ENCODE measurements at regions not wholly inside any gene's neighbourhood (a gene's known extent, or its start where the extent isn't known, plus 50 kb on each side); places are given as distances from the start of the nearest gene placed in this dataset.

GRCh38 chr10:130899856-130900255 is 411.7 kb downstream of the TCERG1L start:
- dilution Hi-C loops (cut with MboI; ENCODE audit: extremely low pct_ligation_motif_present, low sequenced_read_pairs): no loop called here
- H3K27ac ChIP-seq (ENCODE audit: control insufficient read depth, insufficient read depth, low read length): no peak overlapping the region
- no peak for TF ChIP-seq CTCF (optimal IDR thresholded peaks at IDR 0.05 in 1 of 3, IDR thresholded peaks at IDR 0.05 in 1 of 3, conservative IDR thresholded peaks at IDR 0.05 in 1 of 3; ENCODE audit: extremely low read depth in 1 of 3, insufficient read depth in 2 of 3, low read length in 3 of 3)
- TF ChIP-seq EZH2 (IDR thresholded peaks at IDR 0.05; ENCODE audit: low read length): no peak

GRCh38 chr10:130900441-130901160 is 410.9 kb downstream of the TCERG1L start:
- no peaks in the 10 kb centered on the region for H3K79me2 ChIP-seq (ENCODE audit: control insufficient read depth, insufficient read depth, low read length)
- H3K9me3 ChIP-seq (ENCODE audit: control insufficient read depth, low read depth, low read length): peaks cover 19% of the 10 kb centered on the region
- FAIRE-seq: no peak
- H3K9me1 ChIP-seq (ENCODE audit: control insufficient read depth, extremely low read depth, insufficient read depth, low read length): no peaks in the 10 kb centered on the region
- H3K27me3 ChIP-seq (ENCODE audit: control insufficient read depth, extremely low read depth, insufficient read depth, low read length): no peaks in the 10 kb centered on the region
- H3K27ac ChIP-seq (ENCODE audit: control insufficient read depth, insufficient read depth, low read length): no peak overlapping the region
- H3K9ac ChIP-seq (ENCODE audit: control insufficient read depth, extremely low read depth, insufficient read depth, low read length): no peak overlapping the region
- H3K4me1 ChIP-seq (ENCODE audit: control insufficient read depth, extremely low read depth, insufficient read depth, low read length): no peaks in the 10 kb centered on the region
- TF ChIP-seq CTCF (optimal IDR thresholded peaks at IDR 0.05 in 1 of 3, IDR thresholded peaks at IDR 0.05 in 1 of 3, conservative IDR thresholded peaks at IDR 0.05 in 1 of 3; ENCODE audit: extremely low read depth in 1 of 3, insufficient read depth in 2 of 3, low read length in 3 of 3): no peak
- DNase-seq (ENCODE audit: low read depth, low spot score): no peak
- no peak overlapping the region for H2AFZ ChIP-seq (ENCODE audit: control insufficient read depth, low read length)
- H3K36me3 ChIP-seq (ENCODE audit: control insufficient read depth in 2 of 2, extremely low read depth in 1 of 2, insufficient read depth in 2 of 2, low read length in 2 of 2): no peaks in the 10 kb centered on the region
- H3K4me3 ChIP-seq (ENCODE audit: control insufficient read depth in 2 of 3, extremely low read depth in 1 of 3, insufficient read depth in 2 of 3, low read depth in 1 of 3, low read length in 3 of 3): no peak overlapping the region
- no peaks in the 10 kb centered on the region for H4K20me1 ChIP-seq (ENCODE audit: control insufficient read depth, extremely low read depth, insufficient read depth, low read length)
- H3K4me2 ChIP-seq (ENCODE audit: control insufficient read depth, extremely low read depth, insufficient read depth, low read depth, low read length): no peak overlapping the region
- dilution Hi-C loops (cut with MboI; ENCODE audit: extremely low pct_ligation_motif_present, low sequenced_read_pairs): no loop called here

More at GRCh38 chr10:130899856-130900255, 411.7 kb downstream of the TCERG1L start:
- FAIRE-seq: no peak
- no peaks in the 10 kb centered on the region for H3K4me1 ChIP-seq (ENCODE audit: control insufficient read depth, extremely low read depth, insufficient read depth, low read length)
- H4K20me1 ChIP-seq (ENCODE audit: control insufficient read depth, extremely low read depth, insufficient read depth, low read length): no peaks in the 10 kb centered on the region
- H3K9ac ChIP-seq (ENCODE audit: control insufficient read depth, extremely low read depth, insufficient read depth, low read length): no peak overlapping the region
- H3K9me1 ChIP-seq (ENCODE audit: control insufficient read depth, extremely low read depth, insufficient read depth, low read length): no peaks in the 10 kb centered on the region
- no peaks in the 10 kb centered on the region for H3K27me3 ChIP-seq (ENCODE audit: control insufficient read depth, extremely low read depth, insufficient read depth, low read length)
- DNase-seq (ENCODE audit: low read depth, low spot score): no peak
- no peak overlapping the region for H2AFZ ChIP-seq (ENCODE audit: control insufficient read depth, low read length)
- H3K79me2 ChIP-seq (ENCODE audit: control insufficient read depth, insufficient read depth, low read length): no peaks in the 10 kb centered on the region
- no peak overlapping the region for H3K4me2 ChIP-seq (ENCODE audit: control insufficient read depth, extremely low read depth, insufficient read depth, low read depth, low read length)
- H3K4me3 ChIP-seq (ENCODE audit: control insufficient read depth in 2 of 3, extremely low read depth in 1 of 3, insufficient read depth in 2 of 3, low read depth in 1 of 3, low read length in 3 of 3): no peak overlapping the region
- H3K9me3 ChIP-seq (ENCODE audit: control insufficient read depth, low read depth, low read length): peaks cover 14% of the 10 kb centered on the region
- no peaks in the 10 kb centered on the region for H3K36me3 ChIP-seq (ENCODE audit: control insufficient read depth in 2 of 2, extremely low read depth in 1 of 2, insufficient read depth in 2 of 2, low read length in 2 of 2)
